ENCODE measurements at regions not wholly inside any gene's neighbourhood (a gene's known extent, or its start where the extent isn't known, plus 50 kb on each side); places are given as distances from the start of the nearest gene placed in this dataset.

GRCh38 chr2:42947809-42948600 is 155.6 kb upstream of the HAAO start:
- Histone ChIP-seq H3K4me1 (ENCODE audit: control insufficient read depth, extremely low read depth, insufficient read depth, low read length) (peaks cover 20% of the 10 kb centered on the region), H3K27ac (ENCODE audit: control insufficient read depth, insufficient read depth, low read length) (no peak overlapping the region), H3K79me2 (ENCODE audit: control insufficient read depth, insufficient read depth, low read length) (no peaks in the 10 kb centered on the region), H3K9me3 (ENCODE audit: control insufficient read depth, low read depth, low read length) (no peaks in the 10 kb centered on the region), H2AFZ (ENCODE audit: control insufficient read depth, low read length) (no peak overlapping the region), H3K4me2 (ENCODE audit: control insufficient read depth, extremely low read depth, insufficient read depth, low read depth, low read length) (no peak overlapping the region), H3K4me3 (ENCODE audit: control insufficient read depth in 2 of 3, extremely low read depth in 1 of 3, insufficient read depth in 2 of 3, low read depth in 1 of 3, low read length in 3 of 3) (no peak overlapping the region), H4K20me1 (ENCODE audit: control insufficient read depth, extremely low read depth, insufficient read depth, low read length) (no peaks in the 10 kb centered on the region), H3K9me1 (ENCODE audit: control insufficient read depth, extremely low read depth, insufficient read depth, low read length) (no peaks in the 10 kb centered on the region), H3K27me3 (ENCODE audit: control insufficient read depth, extremely low read depth, insufficient read depth, low read length) (no peaks in the 10 kb centered on the region), H3K9ac (ENCODE audit: control insufficient read depth, extremely low read depth, insufficient read depth, low read length) (no peak overlapping the region), H3K36me3 (ENCODE audit: control insufficient read depth in 2 of 2, extremely low read depth in 1 of 2, insufficient read depth in 2 of 2, low read length in 2 of 2) (no peaks in the 10 kb centered on the region)
- TF ChIP-seq EZH2 (IDR thresholded peaks at IDR 0.05; ENCODE audit: low read length) (no peak), CTCF (optimal IDR thresholded peaks at IDR 0.05 in 1 of 3, IDR thresholded peaks at IDR 0.05 in 1 of 3, conservative IDR thresholded peaks at IDR 0.05 in 1 of 3; ENCODE audit: extremely low read depth in 1 of 3, insufficient read depth in 2 of 3, low read length in 3 of 3) (no peak)
- FAIRE-seq: no peak
- DNase-seq (ENCODE audit: low read depth, low spot score): no peak
- dilution Hi-C loops (cut with MboI; ENCODE audit: extremely low pct_ligation_motif_present, low sequenced_read_pairs): no loop called here

- dilution Hi-C loops (cut with MboI; ENCODE audit: extremely low pct_ligation_motif_present, low sequenced_read_pairs): no loop called here
- DNase-seq (ENCODE audit: low read depth, low spot score) (no peak), FAIRE-seq (peak; percentile 51)
- H3K4me2 ChIP-seq (ENCODE audit: control insufficient read depth, extremely low read depth, insufficient read depth, low read depth, low read length): no peak overlapping the region
- H3K36me3 ChIP-seq (ENCODE audit: control insufficient read depth in 2 of 2, extremely low read depth in 1 of 2, insufficient read depth in 2 of 2, low read length in 2 of 2): no peaks in the 10 kb centered on the region
- H3K27me3 ChIP-seq (ENCODE audit: control insufficient read depth, extremely low read depth, insufficient read depth, low read length): no peaks in the 10 kb centered on the region
- H3K79me2 ChIP-seq (ENCODE audit: control insufficient read depth, insufficient read depth, low read length): no peaks in the 10 kb centered on the region
- no peaks in the 10 kb centered on the region for H3K9me3 ChIP-seq (ENCODE audit: control insufficient read depth, low read depth, low read length)
- H3K4me3 ChIP-seq (ENCODE audit: control insufficient read depth in 2 of 3, extremely low read depth in 1 of 3, insufficient read depth in 2 of 3, low read depth in 1 of 3, low read length in 3 of 3): no peak overlapping the region
- H3K27ac ChIP-seq (ENCODE audit: control insufficient read depth, insufficient read depth, low read length): no peak overlapping the region
- TF ChIP-seq CTCF (optimal IDR thresholded peaks at IDR 0.05 in 1 of 3, IDR thresholded peaks at IDR 0.05 in 1 of 3, conservative IDR thresholded peaks at IDR 0.05 in 1 of 3; ENCODE audit: extremely low read depth in 1 of 3, insufficient read depth in 2 of 3, low read length in 3 of 3): no peak
- TF ChIP-seq EZH2 (IDR thresholded peaks at IDR 0.05; ENCODE audit: low read length): no peak
- H3K9ac ChIP-seq (ENCODE audit: control insufficient read depth, extremely low read depth, insufficient read depth, low read length): no peak overlapping the region
- peaks cover under 1% of the 10 kb centered on the region for H3K4me1 ChIP-seq (ENCODE audit: control insufficient read depth, extremely low read depth, insufficient read depth, low read length)
- H4K20me1 ChIP-seq (ENCODE audit: control insufficient read depth, extremely low read depth, insufficient read depth, low read length): no peaks in the 10 kb centered on the region
- no peak overlapping the region for H2AFZ ChIP-seq (ENCODE audit: control insufficient read depth, low read length)
- H3K9me1 ChIP-seq (ENCODE audit: control insufficient read depth, extremely low read depth, insufficient read depth, low read length): no peaks in the 10 kb centered on the region
Measured at GRCh38 chr2:42944779-42945415, 152.5 kb upstream of the HAAO start.

Measured in keratinocyte (primary cell).